ENCODE measurements at regions not wholly inside any gene's neighbourhood (a gene's known extent, or its start where the extent isn't known, plus 50 kb on each side); places are given as distances from the start of the nearest gene placed in this dataset.

GRCh38 chr1:221886743-221887414 is 145.0 kb upstream of the DUSP10 start:
- no peak for TF ChIP-seq CTCF (IDR thresholded peaks at IDR 0.05)
- TF ChIP-seq POLR2A (IDR thresholded peaks at IDR 0.05) = no peak
- TF ChIP-seq EP300 (IDR thresholded peaks at IDR 0.05) = no peak

Measured in sigmoid colon (tissue), 4 donors.